ENCODE measurements at regions not wholly inside any gene's neighbourhood (a gene's known extent, or its start where the extent isn't known, plus 50 kb on each side); places are given as distances from the start of the nearest gene placed in this dataset.

- DNase-seq, result no peak
- H3K27ac ChIP-seq (ENCODE audit: low read length), result no peak overlapping the region
- no peaks in the 10 kb centered on the region for H3K9me3 ChIP-seq (ENCODE audit: control insufficient read depth, low read depth, low read length)
- H3K27me3 ChIP-seq (ENCODE audit: control insufficient read depth, insufficient read depth, low read length), result no peaks in the 10 kb centered on the region
- no peaks in the 10 kb centered on the region for H3K36me3 ChIP-seq (ENCODE audit: control insufficient read depth, insufficient read depth, low read length)
- WGBS (ENCODE audit: insufficient coverage, low lambda C conversion rate), result 100% methylated on average over 1 of the region's 2 CpGs
- H3K4me3 ChIP-seq (ENCODE audit: low read length), result no peak overlapping the region
- H3K4me1 ChIP-seq (ENCODE audit: control insufficient read depth, insufficient read depth, low read length), result no peaks in the 10 kb centered on the region
These were observed 619.6 kb downstream of the FSCB start for GRCh38 chr14:43887523-43887922.

- no CpG with 5 or more reads among the region's 3 CpGs for WGBS (ENCODE audit: insufficient coverage, low lambda C conversion rate)
- H3K27ac ChIP-seq (ENCODE audit: low read length), result no peak overlapping the region
- H3K4me1 ChIP-seq (ENCODE audit: control insufficient read depth, insufficient read depth, low read length), result peaks cover 2% of the 10 kb centered on the region
- DNase-seq, result no peak
- no peaks in the 10 kb centered on the region for H3K27me3 ChIP-seq (ENCODE audit: control insufficient read depth, insufficient read depth, low read length)
- no peaks in the 10 kb centered on the region for H3K36me3 ChIP-seq (ENCODE audit: control insufficient read depth, insufficient read depth, low read length)
- H3K9me3 ChIP-seq (ENCODE audit: control insufficient read depth, low read depth, low read length), result no peaks in the 10 kb centered on the region
- H3K4me3 ChIP-seq (ENCODE audit: low read length), result no peak overlapping the region
These were observed 629.6 kb downstream of the FSCB start for GRCh38 chr14:43877351-43877960.

- Histone ChIP-seq H3K36me3 (ENCODE audit: control insufficient read depth, insufficient read depth, low read length) (no peaks in the 10 kb centered on the region), H3K4me1 (ENCODE audit: control insufficient read depth, insufficient read depth, low read length) (no peaks in the 10 kb centered on the region), H3K4me3 (ENCODE audit: low read length) (no peak overlapping the region), H3K27me3 (ENCODE audit: control insufficient read depth, insufficient read depth, low read length) (no peaks in the 10 kb centered on the region), H3K27ac (ENCODE audit: low read length) (no peak overlapping the region), H3K9me3 (ENCODE audit: control insufficient read depth, low read depth, low read length) (no peaks in the 10 kb centered on the region)
- DNase-seq, result no peak
- no CpG with 5 or more reads among the region's 7 CpGs for WGBS (ENCODE audit: insufficient coverage, low lambda C conversion rate)
These were observed 634.1 kb downstream of the FSCB start for GRCh38 chr14:43872752-43873655.

GRCh38 chr14:43872222-43872621, 634.9 kb downstream of the FSCB start:
- Histone ChIP-seq H3K4me3 (ENCODE audit: low read length) (no peak overlapping the region), H3K27me3 (ENCODE audit: control insufficient read depth, insufficient read depth, low read length) (no peaks in the 10 kb centered on the region), H3K9me3 (ENCODE audit: control insufficient read depth, low read depth, low read length) (no peaks in the 10 kb centered on the region), H3K4me1 (ENCODE audit: control insufficient read depth, insufficient read depth, low read length) (no peaks in the 10 kb centered on the region), H3K36me3 (ENCODE audit: control insufficient read depth, insufficient read depth, low read length) (no peaks in the 10 kb centered on the region), H3K27ac (ENCODE audit: low read length) (no peak overlapping the region)
- DNase-seq, result no peak
- no CpG with 5 or more reads among the region's 5 CpGs for WGBS (ENCODE audit: insufficient coverage, low lambda C conversion rate)

GRCh38 chr14:43858981-43859380, 648.1 kb downstream of the FSCB start:
- H3K27me3 ChIP-seq (ENCODE audit: control insufficient read depth, insufficient read depth, low read length), result no peaks in the 10 kb centered on the region
- no peaks in the 10 kb centered on the region for H3K9me3 ChIP-seq (ENCODE audit: control insufficient read depth, low read depth, low read length)
- H3K4me1 ChIP-seq (ENCODE audit: control insufficient read depth, insufficient read depth, low read length), result no peaks in the 10 kb centered on the region
- H3K36me3 ChIP-seq (ENCODE audit: control insufficient read depth, insufficient read depth, low read length), result no peaks in the 10 kb centered on the region
- DNase-seq, result no peak
- H3K4me3 ChIP-seq (ENCODE audit: low read length), result no peak overlapping the region
- no peak overlapping the region for H3K27ac ChIP-seq (ENCODE audit: low read length)

GRCh38 chr14:43855556-43855955, 651.5 kb downstream of the FSCB start:
- no peak overlapping the region for H3K27ac ChIP-seq (ENCODE audit: low read length)
- DNase-seq, result no peak
- no CpG with 5 or more reads among the region's 3 CpGs for WGBS (ENCODE audit: insufficient coverage, low lambda C conversion rate)

GRCh38 chr14:43853541-43853940, 653.5 kb downstream of the FSCB start:
- WGBS (ENCODE audit: insufficient coverage, low lambda C conversion rate), result 100% methylated on average over 1 of the region's 1 CpG
- no peaks in the 10 kb centered on the region for H3K4me1 ChIP-seq (ENCODE audit: control insufficient read depth, insufficient read depth, low read length)

More at GRCh38 chr14:43855556-43855955, 651.5 kb downstream of the FSCB start:
- H3K9me3 ChIP-seq (ENCODE audit: control insufficient read depth, low read depth, low read length), result no peaks in the 10 kb centered on the region
- no peaks in the 10 kb centered on the region for H3K4me1 ChIP-seq (ENCODE audit: control insufficient read depth, insufficient read depth, low read length)
- H3K27me3 ChIP-seq (ENCODE audit: control insufficient read depth, insufficient read depth, low read length), result no peaks in the 10 kb centered on the region
- H3K36me3 ChIP-seq (ENCODE audit: control insufficient read depth, insufficient read depth, low read length), result no peaks in the 10 kb centered on the region
- H3K4me3 ChIP-seq (ENCODE audit: low read length), result no peak overlapping the region

GRCh38 chr14:43803076-43803689, 703.9 kb downstream of the FSCB start:
- no peak overlapping the region for H3K27ac ChIP-seq (ENCODE audit: low read length)
- no peak overlapping the region for H3K4me3 ChIP-seq (ENCODE audit: low read length)
- no peak for DNase-seq
- no CpG with 5 or more reads among the region's 2 CpGs for WGBS (ENCODE audit: insufficient coverage, low lambda C conversion rate)
- H3K27me3 ChIP-seq (ENCODE audit: control insufficient read depth, insufficient read depth, low read length), result no peaks in the 10 kb centered on the region
- H3K36me3 ChIP-seq (ENCODE audit: control insufficient read depth, insufficient read depth, low read length), result no peaks in the 10 kb centered on the region
- H3K4me1 ChIP-seq (ENCODE audit: control insufficient read depth, insufficient read depth, low read length), result no peaks in the 10 kb centered on the region
- peaks cover 7% of the 10 kb centered on the region for H3K9me3 ChIP-seq (ENCODE audit: control insufficient read depth, low read depth, low read length)

More at GRCh38 chr14:43853541-43853940, 653.5 kb downstream of the FSCB start:
- no peak overlapping the region for H3K4me3 ChIP-seq (ENCODE audit: low read length)
- no peak for DNase-seq
- no peaks in the 10 kb centered on the region for H3K36me3 ChIP-seq (ENCODE audit: control insufficient read depth, insufficient read depth, low read length)
- no peak overlapping the region for H3K27ac ChIP-seq (ENCODE audit: low read length)
- H3K9me3 ChIP-seq (ENCODE audit: control insufficient read depth, low read depth, low read length), result no peaks in the 10 kb centered on the region
- no peaks in the 10 kb centered on the region for H3K27me3 ChIP-seq (ENCODE audit: control insufficient read depth, insufficient read depth, low read length)

GRCh38 chr14:43795600-43796228, 711.4 kb downstream of the FSCB start:
- H3K4me3 ChIP-seq (ENCODE audit: low read length), result no peak overlapping the region
- no peaks in the 10 kb centered on the region for H3K4me1 ChIP-seq (ENCODE audit: control insufficient read depth, insufficient read depth, low read length)
- no peaks in the 10 kb centered on the region for H3K9me3 ChIP-seq (ENCODE audit: control insufficient read depth, low read depth, low read length)
- H3K27ac ChIP-seq (ENCODE audit: low read length), result no peak overlapping the region
- no peak for DNase-seq
- no peaks in the 10 kb centered on the region for H3K27me3 ChIP-seq (ENCODE audit: control insufficient read depth, insufficient read depth, low read length)
- H3K36me3 ChIP-seq (ENCODE audit: control insufficient read depth, insufficient read depth, low read length), result no peaks in the 10 kb centered on the region

- Histone ChIP-seq H3K9me3 (ENCODE audit: control insufficient read depth, low read depth, low read length) (no peaks in the 10 kb centered on the region), H3K4me1 (ENCODE audit: control insufficient read depth, insufficient read depth, low read length) (no peaks in the 10 kb centered on the region), H3K36me3 (ENCODE audit: control insufficient read depth, insufficient read depth, low read length) (no peaks in the 10 kb centered on the region), H3K27me3 (ENCODE audit: control insufficient read depth, insufficient read depth, low read length) (no peaks in the 10 kb centered on the region), H3K27ac (ENCODE audit: low read length) (no peak overlapping the region), H3K4me3 (ENCODE audit: low read length) (no peak overlapping the region)
- no peak for DNase-seq
- 50% methylated on average over 1 of the region's 2 CpGs for WGBS (ENCODE audit: insufficient coverage, low lambda C conversion rate)
These were observed 713.5 kb downstream of the FSCB start for GRCh38 chr14:43793579-43793978.

All from large intestine (tissue), 3 donors.